ENCODE measurements at regions not wholly inside any gene's neighbourhood (a gene's known extent, or its start where the extent isn't known, plus 50 kb on each side); places are given as distances from the start of the nearest gene placed in this dataset.

GRCh38 chr15:35691173-35691761 is 145.3 kb upstream of the DPH6 start:
- Histone ChIP-seq H3K79me2 (replicated peaks; ENCODE audit: insufficient read depth, low read length) (no peaks in the 10 kb centered on the region), H3K4me3 (ENCODE audit: low read length) (no peak overlapping the region), H3K9ac (ENCODE audit: low read length) (no peak overlapping the region), H2AFZ (ENCODE audit: low read depth, low read length) (no peak overlapping the region), H3K27ac (ENCODE audit: low read length) (no peak overlapping the region), H3K9me3 (ENCODE audit: low read length) (no peaks in the 10 kb centered on the region), H3K9me2 (ENCODE audit: insufficient read depth, low read length) (no peaks in the 10 kb centered on the region), H3K36me3 (ENCODE audit: insufficient read depth, low read length) (no peaks in the 10 kb centered on the region), H3F3A (ENCODE audit: insufficient read depth, low read length, poor library complexity, severe bottlenecking) (no peaks in the 10 kb centered on the region), H3K27me3 (ENCODE audit: insufficient read depth, low read depth, low read length) (no peaks in the 10 kb centered on the region), H3K4me2 (ENCODE audit: low read length) (no peak overlapping the region), H4K20me1 (ENCODE audit: insufficient read depth) (no peaks in the 10 kb centered on the region)
- TF ChIP-seq POLR2AphosphoS5 (IDR thresholded peaks at IDR 0.05): no peak
- TF ChIP-seq CTCF (IDR thresholded peaks at IDR 0.05; ENCODE audit: poor library complexity, severe bottlenecking): no peak
- TF ChIP-seq REST (IDR thresholded peaks at IDR 0.05; ENCODE audit: borderline replicate concordance): no peak
- no peak for TF ChIP-seq EP300 (conservative IDR thresholded peaks at IDR 0.05; ENCODE audit: poor library complexity, severe bottlenecking)
- TF ChIP-seq SMC3 (conservative IDR thresholded peaks at IDR 0.05; ENCODE audit: poor library complexity): no peak
- no peak for TF ChIP-seq MXI1 (conservative IDR thresholded peaks at IDR 0.05; ENCODE audit: poor library complexity, severe bottlenecking)
- no peak for TF ChIP-seq EZH2 (IDR thresholded peaks at IDR 0.05; ENCODE audit: borderline replicate concordance, insufficient read depth, low read length, poor library complexity, severe bottlenecking)
- TF ChIP-seq TAF1 (IDR thresholded peaks at IDR 0.05; ENCODE audit: low read depth): no peak
- no peak for TF ChIP-seq RAD21 (conservative IDR thresholded peaks at IDR 0.05)

GRCh38 chr15:35691891-35692867 is 146.2 kb upstream of the DPH6 start:
- H3K27me3 ChIP-seq (ENCODE audit: insufficient read depth, low read depth, low read length): no peaks in the 10 kb centered on the region
- no peaks in the 10 kb centered on the region for H3K36me3 ChIP-seq (ENCODE audit: insufficient read depth, low read length)
- H3K27ac ChIP-seq (ENCODE audit: low read length): no peak overlapping the region
- no peaks in the 10 kb centered on the region for H3K9me3 ChIP-seq (ENCODE audit: low read length)
- no peak overlapping the region for H3K4me2 ChIP-seq (ENCODE audit: low read length)
- no peaks in the 10 kb centered on the region for H4K20me1 ChIP-seq (ENCODE audit: insufficient read depth)
- no peak overlapping the region for H3K4me3 ChIP-seq (ENCODE audit: low read length)
- no peaks in the 10 kb centered on the region for H3F3A ChIP-seq (ENCODE audit: insufficient read depth, low read length, poor library complexity, severe bottlenecking)
- no peak for TF ChIP-seq EP300 (conservative IDR thresholded peaks at IDR 0.05; ENCODE audit: poor library complexity, severe bottlenecking)
- no peak for TF ChIP-seq EZH2 (IDR thresholded peaks at IDR 0.05; ENCODE audit: borderline replicate concordance, insufficient read depth, low read length, poor library complexity, severe bottlenecking)
- no peak for TF ChIP-seq CTCF (IDR thresholded peaks at IDR 0.05; ENCODE audit: poor library complexity, severe bottlenecking)
- TF ChIP-seq MXI1 (conservative IDR thresholded peaks at IDR 0.05; ENCODE audit: poor library complexity, severe bottlenecking): no peak
- no peak for TF ChIP-seq POLR2AphosphoS5 (IDR thresholded peaks at IDR 0.05)
- TF ChIP-seq RAD21 (conservative IDR thresholded peaks at IDR 0.05): no peak
- no peak for TF ChIP-seq SMC3 (conservative IDR thresholded peaks at IDR 0.05; ENCODE audit: poor library complexity)
- no peak for TF ChIP-seq TAF1 (IDR thresholded peaks at IDR 0.05; ENCODE audit: low read depth)
- no peak for TF ChIP-seq REST (IDR thresholded peaks at IDR 0.05; ENCODE audit: borderline replicate concordance)
- no peak overlapping the region for H2AFZ ChIP-seq (ENCODE audit: low read depth, low read length)
- H3K9me2 ChIP-seq (ENCODE audit: insufficient read depth, low read length): no peaks in the 10 kb centered on the region
- H3K9ac ChIP-seq (ENCODE audit: low read length): no peak overlapping the region
- H3K79me2 ChIP-seq (replicated peaks; ENCODE audit: insufficient read depth, low read length): no peaks in the 10 kb centered on the region

Data from neural cell (in vitro differentiated cells).